CD1c-positive myeloid dendritic cell (primary cell): ENCODE measurements at regions not wholly inside any gene's neighbourhood (a gene's known extent, or its start where the extent isn't known, plus 50 kb on each side); places are given as distances from the start of the nearest gene placed in this dataset.
"Not testable (repeated sequence)": the region's sequence is repeated elsewhere in the genome, so short reads cannot be mapped to it uniquely, and the experiment has no call there.

ENCODE experiments used
- DNase-seq: peaks from one replicate; pipeline ENCODE4 v3.0.0-alpha.2; 2016; ENCODE audit errors: extremely low spot score

- no peak for DNase-seq
Measured at GRCh38 chr2:160794926-160795325, 301.3 kb upstream of the RBMS1 start.

- no peak for DNase-seq
Measured at GRCh38 chr2:160803881-160804280, 310.3 kb upstream of the RBMS1 start.

GRCh38 chr2:160810406-160810805 is 316.8 kb upstream of the RBMS1 start:
- no peak for DNase-seq

- DNase-seq: no peak
Measured at GRCh38 chr2:160812830-160813505, 319.4 kb upstream of the RBMS1 start.

- DNase-seq: no peak
Measured at GRCh38 chr2:160813506-160813858, 319.9 kb upstream of the RBMS1 start.

- DNase-seq: no peak
Measured at GRCh38 chr2:160816916-160817499, 323.4 kb upstream of the RBMS1 start.

GRCh38 chr2:160820691-160821090 is 327.1 kb upstream of the RBMS1 start:
- peak; percentile 33 for DNase-seq

GRCh38 chr2:160822006-160822405 is 328.4 kb upstream of the RBMS1 start:
- no peak for DNase-seq

- no peak for DNase-seq
Measured at GRCh38 chr2:160825433-160825832, 331.8 kb upstream of the RBMS1 start.

GRCh38 chr2:160826496-160826895 is 332.9 kb upstream of the RBMS1 start:
- no peak for DNase-seq

GRCh38 chr2:160828076-160828475 is 332.2 kb upstream of the TANK start:
- DNase-seq: no peak

GRCh38 chr2:160832381-160832780 is 327.8 kb upstream of the TANK start:
- DNase-seq: not testable (repeated sequence)

GRCh38 chr2:160835166-160835565 is 325.1 kb upstream of the TANK start:
- no peak for DNase-seq

- no peak for DNase-seq
Measured at GRCh38 chr2:160836755-160837154, 323.5 kb upstream of the TANK start.

- DNase-seq: no peak
Measured at GRCh38 chr2:160837416-160837815, 322.8 kb upstream of the TANK start.

- no peak for DNase-seq
Measured at GRCh38 chr2:160838147-160838546, 322.1 kb upstream of the TANK start.

GRCh38 chr2:160838691-160839090 is 321.5 kb upstream of the TANK start:
- DNase-seq: no peak

GRCh38 chr2:160842286-160842685 is 317.9 kb upstream of the TANK start:
- DNase-seq: no peak

- no peak for DNase-seq
Measured at GRCh38 chr2:160859096-160859495, 301.1 kb upstream of the TANK start.

- no peak for DNase-seq
Measured at GRCh38 chr2:160862226-160862625, 298.0 kb upstream of the TANK start.

GRCh38 chr2:160868891-160869290 is 291.3 kb upstream of the TANK start:
- no peak for DNase-seq

- DNase-seq: no peak
Measured at GRCh38 chr2:160869411-160869810, 290.8 kb upstream of the TANK start.

- no peak for DNase-seq
Measured at GRCh38 chr2:160870729-160871465, 289.3 kb upstream of the TANK start.
